IgD-negative memory B cell (primary cell): ENCODE measurements at regions not wholly inside any gene's neighbourhood (a gene's known extent, or its start where the extent isn't known, plus 50 kb on each side); places are given as distances from the start of the nearest gene placed in this dataset.

Experiments
- H3K27ac Mint-ChIP-seq, 3 donors: one replicate each; pipeline ENCODE4 v1.8.0; 2020 to 2022; ENCODE audit warnings: mild to moderate bottlenecking in 3 of 3, mixed read lengths in 3 of 3, moderate library complexity in 1 of 3
- H3K27me3 Mint-ChIP-seq: one replicate; pipeline ENCODE4 v1.8.0; 2021; ENCODE audit warnings: mixed read lengths
- H3K36me3 Mint-ChIP-seq: one replicate; pipeline ENCODE4 v1.8.0; 2020; ENCODE audit warnings: mild to moderate bottlenecking, mixed read lengths
- H3K4me1 Mint-ChIP-seq, 3 donors: one replicate each; pipeline ENCODE4 v1.8.0; 2020 to 2022; ENCODE audit warnings: mixed read lengths in 3 of 3, mild to moderate bottlenecking in 1 of 3
- H3K4me3 Mint-ChIP-seq, 4 donors: one replicate each; pipeline ENCODE4 v1.8.0; 2020 to 2022; ENCODE audit warnings: mild to moderate bottlenecking in 4 of 4, mixed read lengths in 4 of 4, moderate library complexity in 3 of 4
- H3K9me3 Mint-ChIP-seq, 3 donors: one replicate each; pipeline ENCODE4 v1.8.0; 2020 to 2021; ENCODE audit warnings: mixed read lengths in 3 of 3, mild to moderate bottlenecking in 1 of 3

GRCh38 chr3:41045491-41045890 lies 153.8 kb upstream of the CTNNB1 start:
- Mint-ChIP-seq H3K4me3 (no peak overlapping the region), H3K9me3 (peaks cover 0 to 6% (median 5%) of the 10 kb centered on the region in 3 donors), H3K27ac (no peak overlapping the region), H3K27me3 (no peaks in the 10 kb centered on the region), H3K36me3 (peaks cover 3% of the 10 kb centered on the region), H3K4me1 (no peaks in the 10 kb centered on the region)

- Mint-ChIP-seq H3K4me3 (no peak overlapping the region), H3K27ac (no peak overlapping the region), H3K27me3 (no peaks in the 10 kb centered on the region), H3K9me3 (peaks cover 0 to 6% (median 5%) of the 10 kb centered on the region in 3 donors), H3K4me1 (no peaks in the 10 kb centered on the region), H3K36me3 (peaks cover 3% of the 10 kb centered on the region)
Measured at GRCh38 chr3:41050144-41050543, 149.2 kb upstream of the CTNNB1 start.

- H3K4me1 Mint-ChIP-seq, result no peaks in the 10 kb centered on the region
- H3K36me3 Mint-ChIP-seq, result peaks cover 3% of the 10 kb centered on the region
- H3K27me3 Mint-ChIP-seq, result no peaks in the 10 kb centered on the region
- H3K9me3 Mint-ChIP-seq, result peaks cover 0 to 4% (median 0%) of the 10 kb centered on the region in 3 donors
- H3K27ac Mint-ChIP-seq, result no peak overlapping the region
- no peak overlapping the region for H3K4me3 Mint-ChIP-seq
Measured at GRCh38 chr3:41053220-41053619, 146.1 kb upstream of the CTNNB1 start.

GRCh38 chr3:41060106-41060505 lies 139.2 kb upstream of the CTNNB1 start:
- no peaks in the 10 kb centered on the region for H3K4me1 Mint-ChIP-seq
- peaks cover 0 to 3% (median 2%) of the 10 kb centered on the region in 3 donors for H3K9me3 Mint-ChIP-seq
- H3K4me3 Mint-ChIP-seq, result no peak overlapping the region
- peaks cover 2% of the 10 kb centered on the region for H3K27me3 Mint-ChIP-seq
- no peak overlapping the region for H3K27ac Mint-ChIP-seq
- peaks cover 6% of the 10 kb centered on the region for H3K36me3 Mint-ChIP-seq

GRCh38 chr3:41064070-41064469 lies 135.2 kb upstream of the CTNNB1 start:
- H3K4me1 Mint-ChIP-seq, result no peaks in the 10 kb centered on the region
- H3K27ac Mint-ChIP-seq, result no peak overlapping the region
- no peak overlapping the region for H3K4me3 Mint-ChIP-seq
- peaks cover 2% of the 10 kb centered on the region for H3K27me3 Mint-ChIP-seq
- H3K36me3 Mint-ChIP-seq, result peaks cover 6% of the 10 kb centered on the region
- peaks cover 0 to 2% (median 2%) of the 10 kb centered on the region in 3 donors for H3K9me3 Mint-ChIP-seq

GRCh38 chr3:41064526-41064925 lies 134.8 kb upstream of the CTNNB1 start:
- H3K36me3 Mint-ChIP-seq, result peaks cover 6% of the 10 kb centered on the region
- H3K27me3 Mint-ChIP-seq, result peaks cover 2% of the 10 kb centered on the region
- H3K4me1 Mint-ChIP-seq, result no peaks in the 10 kb centered on the region
- H3K4me3 Mint-ChIP-seq, result no peak overlapping the region
- no peak overlapping the region for H3K27ac Mint-ChIP-seq
- peaks cover 0 to 2% (median 2%) of the 10 kb centered on the region in 3 donors for H3K9me3 Mint-ChIP-seq

- H3K27ac Mint-ChIP-seq, result no peak overlapping the region
- H3K4me3 Mint-ChIP-seq, result no peak overlapping the region
- H3K4me1 Mint-ChIP-seq, result no peaks in the 10 kb centered on the region
- peaks cover 2% of the 10 kb centered on the region for H3K27me3 Mint-ChIP-seq
- peaks cover 0 to 2% (median 2%) of the 10 kb centered on the region in 3 donors for H3K9me3 Mint-ChIP-seq
- H3K36me3 Mint-ChIP-seq, result peaks cover 2% of the 10 kb centered on the region
Measured at GRCh38 chr3:41065340-41065739, 134.0 kb upstream of the CTNNB1 start.

- Mint-ChIP-seq H3K4me1 (no peaks in the 10 kb centered on the region), H3K9me3 (no peaks in the 10 kb centered on the region), H3K27ac (no peak overlapping the region)
Measured at GRCh38 chr3:41073190-41073589, 126.1 kb upstream of the CTNNB1 start.

GRCh38 chr3:41075975-41076374 lies 123.3 kb upstream of the CTNNB1 start:
- Mint-ChIP-seq H3K9me3 (no peaks in the 10 kb centered on the region), H3K27me3 (peaks cover 2% of the 10 kb centered on the region), H3K4me1 (no peaks in the 10 kb centered on the region), H3K27ac (no peak overlapping the region), H3K36me3 (no peaks in the 10 kb centered on the region), H3K4me3 (no peak overlapping the region)

More at GRCh38 chr3:41073190-41073589, 126.1 kb upstream of the CTNNB1 start:
- H3K27me3 Mint-ChIP-seq, result peaks cover 2% of the 10 kb centered on the region
- no peak overlapping the region for H3K4me3 Mint-ChIP-seq
- H3K36me3 Mint-ChIP-seq, result no peaks in the 10 kb centered on the region

- H3K27ac Mint-ChIP-seq, result no peak overlapping the region
- no peaks in the 10 kb centered on the region for H3K9me3 Mint-ChIP-seq
- H3K27me3 Mint-ChIP-seq, result peaks cover 2% of the 10 kb centered on the region
- no peaks in the 10 kb centered on the region for H3K4me1 Mint-ChIP-seq
- H3K36me3 Mint-ChIP-seq, result no peaks in the 10 kb centered on the region
- H3K4me3 Mint-ChIP-seq, result no peak overlapping the region
Measured at GRCh38 chr3:41076399-41076798, 122.9 kb upstream of the CTNNB1 start.

GRCh38 chr3:41080141-41080540 lies 119.2 kb upstream of the CTNNB1 start:
- no peak overlapping the region for H3K27ac Mint-ChIP-seq
- H3K36me3 Mint-ChIP-seq, result no peaks in the 10 kb centered on the region
- no peak overlapping the region for H3K4me3 Mint-ChIP-seq
- no peaks in the 10 kb centered on the region for H3K9me3 Mint-ChIP-seq
- H3K4me1 Mint-ChIP-seq, result no peaks in the 10 kb centered on the region
- peaks cover 6% of the 10 kb centered on the region for H3K27me3 Mint-ChIP-seq

- H3K36me3 Mint-ChIP-seq, result no peaks in the 10 kb centered on the region
- no peaks in the 10 kb centered on the region for H3K4me1 Mint-ChIP-seq
- H3K27me3 Mint-ChIP-seq, result peaks cover 6% of the 10 kb centered on the region
- no peak overlapping the region for H3K27ac Mint-ChIP-seq
- no peak overlapping the region for H3K4me3 Mint-ChIP-seq
- H3K9me3 Mint-ChIP-seq, result no peaks in the 10 kb centered on the region
Measured at GRCh38 chr3:41088882-41089281, 110.4 kb upstream of the CTNNB1 start.

GRCh38 chr3:41089566-41089965 lies 109.7 kb upstream of the CTNNB1 start:
- Mint-ChIP-seq H3K27me3 (peaks cover 6% of the 10 kb centered on the region), H3K9me3 (no peaks in the 10 kb centered on the region), H3K4me1 (no peaks in the 10 kb centered on the region), H3K4me3 (no peak overlapping the region), H3K36me3 (no peaks in the 10 kb centered on the region), H3K27ac (no peak overlapping the region)

- Mint-ChIP-seq H3K4me1 (no peaks in the 10 kb centered on the region), H3K4me3 (no peak overlapping the region), H3K36me3 (no peaks in the 10 kb centered on the region), H3K27me3 (peaks cover 2% of the 10 kb centered on the region), H3K27ac (no peak overlapping the region), H3K9me3 (no peaks in the 10 kb centered on the region)
Measured at GRCh38 chr3:41092844-41093243, 106.5 kb upstream of the CTNNB1 start.

GRCh38 chr3:41093476-41093875 lies 105.8 kb upstream of the CTNNB1 start:
- H3K9me3 Mint-ChIP-seq, result no peaks in the 10 kb centered on the region
- H3K4me1 Mint-ChIP-seq, result no peaks in the 10 kb centered on the region
- peaks cover 1% of the 10 kb centered on the region for H3K27me3 Mint-ChIP-seq
- H3K4me3 Mint-ChIP-seq, result no peak overlapping the region
- no peak overlapping the region for H3K27ac Mint-ChIP-seq
- H3K36me3 Mint-ChIP-seq, result peaks cover 2% of the 10 kb centered on the region

GRCh38 chr3:41094351-41094750 lies 105.0 kb upstream of the CTNNB1 start:
- H3K4me1 Mint-ChIP-seq, result no peaks in the 10 kb centered on the region
- H3K27ac Mint-ChIP-seq, result no peak overlapping the region
- H3K9me3 Mint-ChIP-seq, result no peaks in the 10 kb centered on the region
- H3K4me3 Mint-ChIP-seq, result no peak overlapping the region
- peaks cover 2% of the 10 kb centered on the region for H3K36me3 Mint-ChIP-seq
- H3K27me3 Mint-ChIP-seq, result no peaks in the 10 kb centered on the region

GRCh38 chr3:41095702-41096101 lies 103.6 kb upstream of the CTNNB1 start:
- no peaks in the 10 kb centered on the region for H3K27me3 Mint-ChIP-seq
- H3K4me3 Mint-ChIP-seq, result no peak overlapping the region
- no peak overlapping the region for H3K27ac Mint-ChIP-seq
- H3K9me3 Mint-ChIP-seq, result no peaks in the 10 kb centered on the region
- peaks cover 2% of the 10 kb centered on the region for H3K36me3 Mint-ChIP-seq
- no peaks in the 10 kb centered on the region for H3K4me1 Mint-ChIP-seq
